T-helper 17 cell (primary cell): ENCODE measurements at regions not wholly inside any gene's neighbourhood (a gene's known extent, or its start where the extent isn't known, plus 50 kb on each side); places are given as distances from the start of the nearest gene placed in this dataset.

Source experiments
- ATAC-seq: fragments of 150-1000 bp; cut with Tn5 transposase; 2 replicates; pipeline ENCODE4 v1.10.0; 2021; ENCODE audit warnings: mild to moderate bottlenecking, moderate library complexity
- DNase-seq, 3 donors: peaks; one replicate each; pipeline versions ENCODE4 v3.0.0 to v3.0.0-alpha.2; 2020 to 2021
- H3K9me3 ChIP-seq: one replicate; pipeline ENCODE4 v1.7.0; 2013; ENCODE audit warnings: low read length, mild to moderate bottlenecking; ENCODE audit not compliant: control insufficient read depth, poor library complexity, severe bottlenecking
- H3K27ac Mint-ChIP-seq: one replicate; pipeline ENCODE4 v1.8.0; 2022; ENCODE audit warnings: mild to moderate bottlenecking, moderate library complexity, mixed read lengths
- H3K27me3 Mint-ChIP-seq: one replicate; pipeline ENCODE4 v1.8.0; 2022; ENCODE audit warnings: mixed read lengths
- H3K36me3 Mint-ChIP-seq: one replicate; pipeline ENCODE4 v1.8.0; 2022; ENCODE audit warnings: low read depth, mixed read lengths
- H3K4me1 Mint-ChIP-seq: one replicate; pipeline ENCODE4 v1.8.0; 2022; ENCODE audit warnings: mild to moderate bottlenecking, mixed read lengths
- H3K4me3 Mint-ChIP-seq: one replicate; pipeline ENCODE4 v1.8.0; 2022; ENCODE audit warnings: mild to moderate bottlenecking, moderate library complexity, mixed read lengths

GRCh38 chr2:77922567-77922966 is 400.4 kb upstream of the LRRTM4 start:
- H3K4me1 Mint-ChIP-seq: no peaks in the 10 kb centered on the region
- H3K4me3 Mint-ChIP-seq: no peak overlapping the region
- no peak overlapping the region for H3K27ac Mint-ChIP-seq
- ATAC-seq (no peak), DNase-seq (no peak)
- H3K36me3 Mint-ChIP-seq: no peaks in the 10 kb centered on the region
- no peaks in the 10 kb centered on the region for H3K27me3 Mint-ChIP-seq
- H3K9me3 ChIP-seq: no peaks in the 10 kb centered on the region

- no peak overlapping the region for H3K27ac Mint-ChIP-seq
- H3K36me3 Mint-ChIP-seq: no peaks in the 10 kb centered on the region
- H3K4me3 Mint-ChIP-seq: no peak overlapping the region
- no peaks in the 10 kb centered on the region for H3K4me1 Mint-ChIP-seq
- ATAC-seq (no peak), DNase-seq (no peak)
- H3K27me3 Mint-ChIP-seq: no peaks in the 10 kb centered on the region
- no peaks in the 10 kb centered on the region for H3K9me3 ChIP-seq
Observed at GRCh38 chr2:77937366-77937765, 415.2 kb upstream of the LRRTM4 start.

DNA sequence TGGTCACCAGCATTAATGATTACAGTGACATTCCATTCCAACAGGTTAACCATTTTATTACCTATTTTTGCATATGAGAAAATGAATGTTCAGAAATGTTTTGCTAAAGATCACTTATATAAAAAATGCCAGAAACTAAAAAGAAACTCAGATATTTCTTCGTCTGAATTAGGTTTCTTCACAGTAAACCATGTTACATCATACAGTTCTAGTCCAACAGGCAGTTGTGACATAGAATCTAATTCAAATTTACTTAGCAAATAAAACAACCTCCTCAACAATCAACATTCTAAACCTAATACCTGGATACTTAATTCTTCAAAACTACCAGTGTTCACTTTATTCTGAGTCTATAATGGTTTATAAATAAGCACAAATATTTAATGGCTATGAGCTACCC is 416.3 kb upstream of the LRRTM4 start:
- Mint-ChIP-seq H3K4me1 (no peaks in the 10 kb centered on the region), H3K27me3 (no peaks in the 10 kb centered on the region), H3K36me3 (no peaks in the 10 kb centered on the region), H3K4me3 (no peak overlapping the region), H3K27ac (no peak overlapping the region)
- no peaks in the 10 kb centered on the region for H3K9me3 ChIP-seq
- DNase-seq: no peak
- no peak for ATAC-seq

- DNase-seq (no peak), ATAC-seq (no peak)
- Mint-ChIP-seq H3K4me1 (no peaks in the 10 kb centered on the region), H3K27ac (no peak overlapping the region), H3K27me3 (no peaks in the 10 kb centered on the region), H3K36me3 (no peaks in the 10 kb centered on the region), H3K4me3 (no peak overlapping the region)
- H3K9me3 ChIP-seq: no peaks in the 10 kb centered on the region
Observed at GRCh38 chr2:77939370-77939769, 417.2 kb upstream of the LRRTM4 start.

DNA sequence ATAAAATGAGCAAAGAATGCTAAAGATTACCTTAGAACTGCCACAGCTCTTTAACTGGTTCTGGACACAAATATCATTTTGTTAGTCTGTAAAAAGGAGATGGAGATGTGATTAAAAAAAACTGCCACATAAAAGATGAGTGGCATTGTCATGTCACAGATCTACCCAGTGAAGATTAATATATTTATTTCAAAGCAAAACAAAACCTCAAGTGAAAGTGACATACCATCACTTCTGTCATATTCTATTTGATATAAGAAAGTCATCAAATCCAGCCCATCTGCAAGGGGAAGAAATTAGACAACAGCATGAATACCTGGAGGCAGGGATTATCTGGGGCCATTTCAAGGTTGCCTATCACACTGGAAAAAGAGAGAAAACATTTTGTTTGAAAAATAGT is 417.6 kb upstream of the LRRTM4 start:
- no peak overlapping the region for H3K4me3 Mint-ChIP-seq
- no peaks in the 10 kb centered on the region for H3K4me1 Mint-ChIP-seq
- DNase-seq: no peak
- no peaks in the 10 kb centered on the region for H3K36me3 Mint-ChIP-seq
- H3K27ac Mint-ChIP-seq: no peak overlapping the region
- no peak for ATAC-seq
- no peaks in the 10 kb centered on the region for H3K27me3 Mint-ChIP-seq
- no peaks in the 10 kb centered on the region for H3K9me3 ChIP-seq

DNA sequence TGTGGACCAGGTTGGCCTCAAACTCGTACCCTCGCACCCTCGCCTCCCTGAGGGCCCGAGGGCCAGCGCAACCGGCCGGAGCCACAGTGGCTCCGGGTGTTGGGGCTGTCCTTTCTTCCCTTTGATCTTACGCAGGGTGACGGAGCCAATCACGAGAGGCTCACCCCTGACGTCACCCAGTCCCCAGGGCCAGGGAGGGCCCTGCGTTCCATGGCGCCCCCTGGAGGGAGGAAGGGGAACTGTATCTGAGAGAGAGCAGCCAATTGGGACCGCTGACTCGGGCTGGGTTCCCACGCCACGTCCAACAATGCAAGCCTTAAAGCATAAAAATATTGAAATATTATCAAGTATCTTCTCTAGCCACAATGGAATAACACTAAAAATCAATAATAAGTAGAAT is 432.8 kb upstream of the LRRTM4 start:
- Mint-ChIP-seq H3K27ac (no peak overlapping the region), H3K27me3 (no peaks in the 10 kb centered on the region), H3K4me3 (no peak overlapping the region), H3K4me1 (no peaks in the 10 kb centered on the region), H3K36me3 (no peaks in the 10 kb centered on the region)
- no peaks in the 10 kb centered on the region for H3K9me3 ChIP-seq
- DNase-seq (no peak), ATAC-seq (no peak)

DNA sequence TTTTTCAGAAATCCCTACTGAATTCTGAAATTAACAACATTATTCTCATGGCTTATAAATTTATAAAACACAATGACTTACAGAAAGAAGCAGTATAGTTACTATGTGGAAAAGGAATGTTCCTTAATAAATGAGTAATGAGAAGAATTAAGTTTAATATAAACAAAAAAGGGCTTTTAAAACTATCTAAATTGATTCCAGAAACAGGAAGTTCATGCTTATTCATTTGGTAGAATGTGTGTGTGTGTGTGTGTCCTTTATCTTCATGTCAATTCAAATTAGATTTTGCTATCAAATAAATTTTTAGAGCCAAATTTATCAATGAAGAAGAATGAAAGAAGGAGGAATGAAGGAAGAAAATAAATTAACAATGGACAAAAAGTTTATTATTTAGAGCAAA is 440.8 kb upstream of the LRRTM4 start:
- Mint-ChIP-seq H3K27ac (no peak overlapping the region), H3K4me3 (no peak overlapping the region), H3K4me1 (no peaks in the 10 kb centered on the region), H3K27me3 (no peaks in the 10 kb centered on the region), H3K36me3 (no peaks in the 10 kb centered on the region)
- ATAC-seq (no peak), DNase-seq (no peak)
- no peaks in the 10 kb centered on the region for H3K9me3 ChIP-seq

- Mint-ChIP-seq H3K27me3 (no peaks in the 10 kb centered on the region), H3K4me3 (no peak overlapping the region), H3K4me1 (no peaks in the 10 kb centered on the region), H3K27ac (no peak overlapping the region), H3K36me3 (no peaks in the 10 kb centered on the region)
- no peak for DNase-seq
- no peak for ATAC-seq
- H3K9me3 ChIP-seq: no peaks in the 10 kb centered on the region
Observed at GRCh38 chr2:77977471-77978063, 455.4 kb upstream of the LRRTM4 start.

DNA sequence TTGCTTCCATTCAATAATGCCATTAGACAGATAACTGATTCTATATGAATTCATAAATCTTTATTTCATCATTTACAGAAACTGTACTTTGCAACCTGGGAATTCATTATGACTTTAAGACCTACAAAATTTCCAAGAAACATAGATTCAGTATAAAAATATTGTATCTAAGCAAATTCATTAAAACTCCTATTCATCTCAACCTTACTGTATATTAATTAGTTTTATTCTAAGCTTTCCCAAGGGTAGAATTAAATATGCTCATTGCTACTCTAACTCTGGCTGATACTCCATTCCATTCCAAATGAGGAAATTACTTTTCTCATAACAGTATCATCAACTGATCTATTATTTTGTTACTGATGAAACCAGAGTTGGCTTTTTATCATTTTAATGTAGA is 473.0 kb upstream of the LRRTM4 start:
- no peaks in the 10 kb centered on the region for H3K27me3 Mint-ChIP-seq
- no peak overlapping the region for H3K4me3 Mint-ChIP-seq
- no peaks in the 10 kb centered on the region for H3K36me3 Mint-ChIP-seq

DNA sequence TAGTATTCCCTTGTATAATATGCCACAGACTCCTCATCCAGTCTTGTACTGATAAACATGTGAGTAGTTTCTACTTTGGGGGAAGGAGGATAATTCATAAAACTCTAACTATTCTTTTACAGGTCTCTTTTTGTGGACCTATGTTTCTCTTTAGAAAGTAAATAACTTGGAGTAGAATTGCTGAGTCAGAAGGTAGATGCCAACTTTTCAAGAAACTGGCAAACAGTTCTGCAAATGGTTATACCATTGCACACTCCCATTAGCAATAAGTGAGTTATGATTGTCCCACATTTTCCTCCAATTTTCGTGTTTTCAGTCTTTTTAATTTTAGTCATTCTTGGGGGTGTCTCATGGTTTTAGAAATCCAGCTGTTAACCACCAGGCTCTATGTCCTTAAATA is 477.2 kb upstream of the LRRTM4 start:
- Mint-ChIP-seq H3K4me1 (no peaks in the 10 kb centered on the region), H3K4me3 (no peak overlapping the region), H3K27ac (no peak overlapping the region), H3K36me3 (no peaks in the 10 kb centered on the region), H3K27me3 (no peaks in the 10 kb centered on the region)
- no peaks in the 10 kb centered on the region for H3K9me3 ChIP-seq
- no peak for DNase-seq
- no peak for ATAC-seq

More for the DNA sequence above, 473.0 kb upstream of the LRRTM4 start:
- DNase-seq: no peak
- ATAC-seq: no peak
- Mint-ChIP-seq H3K4me1 (no peaks in the 10 kb centered on the region), H3K27ac (no peak overlapping the region)
- no peaks in the 10 kb centered on the region for H3K9me3 ChIP-seq

- H3K9me3 ChIP-seq: no peaks in the 10 kb centered on the region
- Mint-ChIP-seq H3K27me3 (no peaks in the 10 kb centered on the region), H3K27ac (no peak overlapping the region), H3K4me1 (no peaks in the 10 kb centered on the region), H3K36me3 (no peaks in the 10 kb centered on the region), H3K4me3 (no peak overlapping the region)
- ATAC-seq (no peak), DNase-seq (no peak)
Observed at GRCh38 chr2:78009289-78009688, 487.1 kb upstream of the LRRTM4 start.

DNA sequence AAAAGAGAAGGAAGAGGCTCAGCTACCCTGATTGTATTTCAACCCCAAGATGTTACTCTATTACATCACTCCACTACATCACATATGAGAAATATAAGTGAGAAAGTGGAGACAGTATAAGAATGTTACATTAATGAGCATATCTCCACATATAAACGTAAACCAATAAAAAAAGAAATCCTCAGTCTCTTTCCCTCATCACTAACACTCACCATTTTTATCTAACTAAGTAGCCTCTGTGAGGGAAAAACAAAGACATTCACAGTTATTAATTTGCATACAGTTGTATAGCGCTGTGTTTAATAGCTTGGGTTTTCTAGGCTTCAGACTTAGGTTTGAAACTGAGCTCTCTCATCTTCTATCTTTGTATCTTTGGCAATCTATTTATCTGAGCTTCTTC is 489.1 kb upstream of the LRRTM4 start:
- Mint-ChIP-seq H3K36me3 (no peaks in the 10 kb centered on the region), H3K4me3 (no peak overlapping the region), H3K4me1 (no peaks in the 10 kb centered on the region), H3K27ac (no peak overlapping the region), H3K27me3 (no peaks in the 10 kb centered on the region)
- ATAC-seq (no peak), DNase-seq (no peak)
- no peaks in the 10 kb centered on the region for H3K9me3 ChIP-seq

- Mint-ChIP-seq H3K36me3 (no peaks in the 10 kb centered on the region), H3K27ac (no peak overlapping the region), H3K27me3 (no peaks in the 10 kb centered on the region), H3K4me1 (no peaks in the 10 kb centered on the region), H3K4me3 (no peak overlapping the region)
- DNase-seq: no peak
- ATAC-seq: no peak
- no peaks in the 10 kb centered on the region for H3K9me3 ChIP-seq
Observed at GRCh38 chr2:78020491-78020890, 498.3 kb upstream of the LRRTM4 start.

- no peak overlapping the region for H3K4me3 Mint-ChIP-seq
- H3K27me3 Mint-ChIP-seq: no peaks in the 10 kb centered on the region
- no peaks in the 10 kb centered on the region for H3K9me3 ChIP-seq
- ATAC-seq (no peak), DNase-seq (no peak)
- no peaks in the 10 kb centered on the region for H3K36me3 Mint-ChIP-seq
- H3K27ac Mint-ChIP-seq: no peak overlapping the region
- H3K4me1 Mint-ChIP-seq: no peaks in the 10 kb centered on the region
Observed at GRCh38 chr2:78023356-78023755, 501.2 kb upstream of the LRRTM4 start.
